K562 (cell line): ENCODE measurements at regions not wholly inside any gene's neighbourhood (a gene's known extent, or its start where the extent isn't known, plus 50 kb on each side); places are given as distances from the start of the nearest gene placed in this dataset.

Source experiments
- ATAC-seq: fragments of 200-7000 bp; cut with Tn5 transposase; 3 replicates; pipeline ENCODE4 v1.9.1; 2020; ENCODE audit warnings: moderate library complexity
- BruUV-seq: library from RNA; stranded (reverse); fragments of 400-500 nt; replicated peaks from 2 replicates; lab custom pipeline; 2021; lab: Mats Ljungman, UMichigan
- CTCF ChIA-PET: fragments of 300-600 bp; formaldehyde crosslinking; extraction: SDS; loops from one replicate; lab custom pipeline; 2021; ENCODE audit warnings: low intra/inter-chr PET ratio; lab: Yijun Ruan, JAX
- POLR2A ChIA-PET: fragments of 300-600, 350-650 bp; sonication (Branson Sonifier 250); formaldehyde crosslinking; extraction: SDS; loops from one replicate; lab custom pipeline; 2021; ENCODE audit warnings: antibody characterized with exemption, inconsistent platforms; lab: Yijun Ruan, JAX
- DNase-seq, 4 experiments: peaks; one replicate each; pipeline versions ENCODE4 v3.0.0 to v3.0.0-alpha.2; 2011 to 2018; ENCODE audit warnings: low spot score in 3 of 4, mixed read lengths in 3 of 4; ENCODE audit errors: extremely low read depth in 1 of 4
- FAIRE-seq: peaks from 2 replicates; lab custom pipeline; 2011; peaks lifted over from hg19 to GRCh38; lab: Jason Lieb, UNC
- H2AFZ ChIP-seq: 2 replicates; pipeline ENCODE4 v1.6.0; 2011; ENCODE audit warnings: low read depth, low read length, control low read depth, inconsistent platforms
- H3K27ac ChIP-seq: fragments of 200-600 bp; 3 replicates; pipeline ENCODE4 v1.8.0; 2011; ENCODE audit warnings: low read depth, mild to moderate bottlenecking, control low read depth, inconsistent platforms, low read length, moderate library complexity, mixed read lengths; ENCODE audit errors: extremely low read depth
- H3K27me3 ChIP-seq, 2 experiments: fragments of 300-600 bp in 1 of 2; 2 replicates in 1 of 2; 3 replicates in 1 of 2; pipeline versions ENCODE4 v1.6.0 to v1.8.0; 2011; ENCODE audit warnings: inconsistent platforms in 2 of 2, low read length in 2 of 2, mild to moderate bottlenecking in 1 of 2, mixed read lengths in 1 of 2, moderate library complexity in 1 of 2; ENCODE audit not compliant: control insufficient read depth in 2 of 2, insufficient read depth in 2 of 2
- H3K36me3 ChIP-seq: fragments of 300-600 bp; 3 replicates; pipeline ENCODE4 v1.8.0; 2011; ENCODE audit warnings: mild to moderate bottlenecking, low read length, inconsistent platforms; ENCODE audit not compliant: control insufficient read depth, insufficient read depth
- H3K4me1 ChIP-seq, 2 experiments: fragments of 200-600 bp in 1 of 2; replicated peaks in 1 of 2; 2 replicates in 1 of 2; 3 replicates in 1 of 2; pipeline versions ENCODE4 v1.5.1 to v1.8.0; 2011; ENCODE audit warnings: inconsistent platforms in 2 of 2, low read length in 2 of 2, mild to moderate bottlenecking in 1 of 2, mixed read lengths in 1 of 2, moderate library complexity in 1 of 2; ENCODE audit not compliant: control insufficient read depth in 2 of 2, insufficient read depth in 2 of 2
- H3K4me2 ChIP-seq: 2 replicates; pipeline ENCODE4 v1.6.1; 2011; ENCODE audit warnings: low read length, control low read depth, inconsistent platforms, mixed read lengths; ENCODE audit not compliant: insufficient read depth
- H3K4me3 ChIP-seq: fragments of 200-600 bp; sonication (generic), shearing (Covaris generic); 2 replicates; pipeline ENCODE4 v1.5.1; 2016; ENCODE audit warnings: control low read depth, inconsistent platforms
- H3K79me2 ChIP-seq: fragments of 200-600 bp; 3 replicates; pipeline ENCODE4 v1.8.0; 2011; ENCODE audit warnings: low read length, inconsistent platforms; ENCODE audit not compliant: control insufficient read depth, insufficient read depth
- H3K9ac ChIP-seq, 2 experiments: 2 replicates each; pipeline versions ENCODE4 v1.6.0 to v1.6.1; 2011; ENCODE audit warnings: low read depth in 2 of 2, low read length in 2 of 2, control low read depth in 1 of 2, inconsistent platforms in 1 of 2, mild to moderate bottlenecking in 1 of 2, mixed read lengths in 1 of 2; ENCODE audit not compliant: insufficient read depth in 1 of 2
- H3K9me1 ChIP-seq: one replicate; pipeline ENCODE4 v1.6.0; 2011; ENCODE audit warnings: inconsistent platforms, mild to moderate bottlenecking, low read length, moderate library complexity; ENCODE audit not compliant: control insufficient read depth, insufficient read depth
- H3K9me3 ChIP-seq: replicated peaks from 2 replicates; pipeline ENCODE4 v1.5.1; 2011; ENCODE audit warnings: low read depth, low read length, inconsistent platforms; ENCODE audit not compliant: control insufficient read depth, insufficient read depth
- H4K20me1 ChIP-seq: replicated peaks from 2 replicates; pipeline ENCODE4 v1.6.1; 2011; ENCODE audit warnings: low read length, inconsistent platforms, mixed read lengths; ENCODE audit not compliant: control insufficient read depth, insufficient read depth
- CBX3 ChIP-seq, 2 experiments: IDR thresholded peaks; 1 replicate in 1 of 2; 2 replicates in 1 of 2; pipeline ENCODE4 v1.6.1; 2012; ENCODE audit warnings: inconsistent platforms in 2 of 2, low read length in 2 of 2, borderline replicate concordance in 1 of 2, control low read depth in 1 of 2
- CEBPB ChIP-seq: fragments of 450-650 bp; IDR thresholded peaks from 2 replicates; pipeline ENCODE4 v1.6.1; 2016; ENCODE audit warnings: missing genetic modification characterization, missing compliant biosample characterization
- CEBPG ChIP-seq, 3 experiments: fragments of 200-800 bp in 1 of 3; sonication (Bioruptor generic) in 1 of 3; sonication (generic) in 1 of 3; formaldehyde crosslinking in 1 of 3; IDR thresholded peaks in 2 of 3; conservative IDR thresholded peaks in 1 of 3; 2 replicates each; pipeline versions ENCODE4 v1.6.1 to v1.8.0; 2016 to 2022; ENCODE audit warnings: missing compliant biosample characterization in 2 of 3, missing genetic modification characterization in 2 of 3, mild to moderate bottlenecking in 1 of 3, missing genetic modification reagents in 1 of 3
- TCF3 ChIP-seq: sonication (generic); formaldehyde crosslinking; IDR thresholded peaks from 2 replicates; pipeline ENCODE4 v1.4.0; 2020; ENCODE audit warnings: mild to moderate bottlenecking, missing genetic modification reagents
- ZKSCAN8 ChIP-seq: fragments of 200-800 bp; sonication (Bioruptor generic); IDR thresholded peaks from 2 replicates; pipeline ENCODE4 v1.6.1; 2016; ENCODE audit warnings: missing genetic modification characterization, missing compliant biosample characterization
- WGBS: fragments of 100-300 bp; shearing (Covaris generic); methylation state at CpG from one replicate; pipeline ENCODE4 v1.1.6; 2016; ENCODE audit warnings: low coverage, mixed read lengths; ENCODE audit not compliant: insufficient coverage; ENCODE audit errors: missing lambda C conversion rate; 5-methylcytosine and 5-hydroxymethylcytosine counted together
- in situ Hi-C: fragments of 300-500 bp; cut with MboI; formaldehyde crosslinking; loops from 4 replicates; pipeline ENCODE4 v1.15.0; 2018; ENCODE audit warnings: inconsistent platforms, mixed read lengths
- intact Hi-C: fragments of 100-400 bp; cut with micrococcal nuclease; formaldehyde crosslinking; loops from 2 replicates; pipeline ENCODE4 v1.14.2; 2022

- ATAC-seq = no peak
- Histone ChIP-seq H3K4me3 (no peak overlapping the region), H3K9me3 (no peaks in the 10 kb centered on the region)
- CTCF ChIA-PET = no interaction called here
- TF ChIP-seq TCF3 = 0 out of 2 replicates have a peak, but pooled peaks have one; percentile 29
- no peak for TF ChIP-seq CBX3 (IDR thresholded peaks at IDR 0.05; ENCODE audit: borderline replicate concordance in 1 of 2, low read length in 2 of 2)
- TF ChIP-seq, all 486 proteins: peak for 1
- DNase-seq = no peak
- BruUV-seq = no TSS peak
- H3K27me3 ChIP-seq = no peaks in the 10 kb centered on the region
- in situ Hi-C loops (no loop called here), intact Hi-C loops (no loop called here)
- no peak overlapping the region for H3K4me2 ChIP-seq
- H3K27ac ChIP-seq = no peak overlapping the region
- no peak overlapping the region for H2AFZ ChIP-seq
- no peaks in the 10 kb centered on the region for H3K9me1 ChIP-seq
- H3K79me2 ChIP-seq = no peaks in the 10 kb centered on the region
- WGBS = 0% methylated on average over 5 of the region's 5 CpGs
- no peak overlapping the region for H3K9ac ChIP-seq
- H3K4me1 ChIP-seq = no peaks in the 10 kb centered on the region
- no peak for FAIRE-seq
- H3K36me3 ChIP-seq = no peaks in the 10 kb centered on the region
- H4K20me1 ChIP-seq = no peaks in the 10 kb centered on the region
- POLR2A ChIA-PET = no interaction called here
Observed at GRCh38 chr1:187451238-187451637, 622.5 kb downstream of the PLA2G4A start.

DNA sequence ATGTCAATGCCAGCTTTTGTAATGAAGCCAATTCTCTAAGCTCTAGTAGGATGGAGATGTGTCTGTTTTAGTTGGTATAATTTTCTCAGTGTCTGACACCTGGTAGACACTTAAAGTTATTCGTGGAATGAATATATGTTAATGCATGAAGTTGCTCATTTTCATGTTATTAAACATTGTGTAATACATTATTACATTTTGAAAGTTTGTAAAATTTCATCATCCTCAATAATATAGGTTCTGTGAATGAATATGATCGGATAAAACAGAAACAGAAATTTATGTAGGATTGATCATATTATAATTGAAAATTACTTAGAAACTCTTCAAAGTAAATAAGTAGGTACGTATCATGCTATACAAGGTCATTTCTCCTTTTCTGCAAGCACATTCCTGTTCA, 625.3 kb downstream of the PLA2G4A start:
- Histone ChIP-seq H3K4me2 (no peak overlapping the region), H4K20me1 (no peaks in the 10 kb centered on the region), H3K27me3 (no peaks in the 10 kb centered on the region), H3K4me1 (no peaks in the 10 kb centered on the region), H3K79me2 (no peaks in the 10 kb centered on the region), H2AFZ (no peak overlapping the region), H3K9ac (no peak overlapping the region), H3K4me3 (no peak overlapping the region), H3K9me1 (no peaks in the 10 kb centered on the region), H3K36me3 (no peaks in the 10 kb centered on the region), H3K27ac (no peak overlapping the region), H3K9me3 (no peaks in the 10 kb centered on the region)
- DNase-seq (no peak), FAIRE-seq (peak; percentile 26), ATAC-seq (no peak)
- intact Hi-C loops (no loop called here), in situ Hi-C loops (no loop called here)
- 5% methylated on average over 3 of the region's 3 CpGs for whole genome bisulfite sequencing
- ChIA-PET CTCF (no interaction called here), POLR2A (interaction anchor here (0.6 kb wide), 2 partner anchors 9 to 351 kb away, joined by 3 read pairs; no protein-coding TSS in a partner anchor)
- TF ChIP-seq ZKSCAN8 (no peak), CEBPB (peak; percentile 52), CEBPG (CRISPR knock-in tag; IDR thresholded peaks at IDR 0.05) (no peak), CEBPG (tag; conservative IDR thresholded peaks at IDR 0.05 in 1 of 2, IDR thresholded peaks at IDR 0.05 in 1 of 2) (0 out of 4 replicates have a peak, but pooled peaks of 1 of the 2 experiments have one; percentile 55)
- no TSS peak for BruUV-seq
